Retinal pigment epithelial cell (primary cell): ENCODE measurements at regions not wholly inside any gene's neighbourhood (a gene's known extent, or its start where the extent isn't known, plus 50 kb on each side); places are given as distances from the start of the nearest gene placed in this dataset.

Experiments
- DNase-seq: peaks from one replicate; pipeline ENCODE4 v3.0.0-alpha.2; 2010; ENCODE audit warnings: low read depth
- H3K4me3 ChIP-seq: 2 replicates; pipeline ENCODE4 v1.5.1; 2011; ENCODE audit warnings: mild to moderate bottlenecking, low read length, control low read depth, moderate library complexity
- CTCF ChIP-seq: conservative IDR thresholded peaks from 2 replicates; pipeline ENCODE4 v1.5.1; 2011; ENCODE audit warnings: low read depth, low read length, control low read depth, inconsistent platforms

DNA sequence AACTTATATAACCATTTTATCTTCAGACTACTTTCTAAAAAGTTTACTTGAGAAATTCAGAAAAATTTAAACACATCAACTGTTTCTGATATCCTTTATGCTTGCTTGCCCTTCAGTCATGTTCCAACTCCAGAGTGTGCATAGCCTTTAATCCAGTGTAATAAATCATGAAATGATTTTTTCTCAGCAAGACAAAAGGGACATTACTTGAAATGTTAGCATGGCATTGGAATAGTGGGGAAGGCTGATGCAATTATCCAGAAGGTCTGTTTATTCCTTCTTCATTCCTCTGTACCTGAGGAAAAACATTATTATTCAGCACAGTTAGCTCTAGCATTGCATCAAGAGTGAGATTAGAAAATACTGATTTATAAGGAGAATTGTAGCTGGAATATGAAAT is 209.9 kb downstream of the SLC7A11 start:
- no peak overlapping the region for H3K4me3 ChIP-seq
- DNase-seq, result no peak
- no peak for TF ChIP-seq CTCF

DNA sequence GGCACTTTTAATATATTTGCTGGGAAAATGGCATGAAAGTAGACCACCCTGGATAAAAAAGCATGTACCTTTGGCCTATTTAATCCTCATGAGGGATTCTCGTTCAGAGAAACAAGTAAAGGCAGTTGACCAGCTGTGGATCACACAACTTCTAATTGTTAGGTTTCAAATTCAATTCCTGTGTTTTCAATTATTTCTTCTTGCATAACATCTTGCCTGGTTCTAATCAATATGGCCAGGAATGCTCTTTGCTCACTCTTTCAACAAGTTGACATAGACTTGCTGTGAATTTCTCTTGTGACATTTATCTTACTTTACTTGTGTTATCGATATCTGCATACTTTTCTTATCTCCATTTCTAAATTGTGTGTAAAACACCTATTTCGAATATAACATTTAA is 211.8 kb downstream of the SLC7A11 start:
- H3K4me3 ChIP-seq, result no peak overlapping the region
- no peak for DNase-seq

GRCh38 chr4:138028923-138029322 is 213.2 kb downstream of the SLC7A11 start:
- no peak for TF ChIP-seq CTCF
- DNase-seq, result no peak
- H3K4me3 ChIP-seq, result no peak overlapping the region

More for the DNA sequence above, 211.8 kb downstream of the SLC7A11 start:
- no peak for TF ChIP-seq CTCF

DNA sequence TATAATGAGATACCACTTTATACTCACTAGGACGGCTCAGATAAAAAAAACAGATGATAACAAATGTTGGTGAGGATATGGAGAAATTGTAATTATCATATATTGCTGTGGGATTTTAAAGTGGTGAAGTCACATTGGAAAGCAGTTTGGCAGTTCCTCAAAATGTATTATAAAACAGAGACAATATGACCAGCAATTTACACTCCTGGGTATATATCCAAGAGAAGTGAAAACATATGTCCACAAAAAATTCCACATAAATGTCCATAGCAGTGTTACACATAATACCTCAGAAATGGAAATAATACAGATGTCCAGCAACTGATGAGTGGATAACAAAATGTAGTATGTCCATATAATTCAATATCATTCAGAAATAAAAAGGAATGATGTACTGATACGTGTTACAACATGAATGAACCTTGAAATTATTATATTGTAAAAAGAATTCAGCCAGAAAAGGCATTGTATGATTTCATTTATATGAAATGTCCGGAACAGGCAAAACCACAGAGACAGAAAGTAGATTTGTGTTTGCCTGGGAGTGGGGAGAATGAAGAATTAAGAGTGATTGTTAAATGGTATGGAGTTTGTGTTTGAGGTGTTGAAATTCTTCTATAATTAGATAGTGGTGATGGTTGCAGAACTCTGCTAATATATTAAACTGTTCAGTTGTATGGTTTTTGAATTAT is 220.9 kb downstream of the SLC7A11 start:
- no peak for DNase-seq
- H3K4me3 ChIP-seq, result no peak overlapping the region
- TF ChIP-seq CTCF, result no peak

GRCh38 chr4:138014590-138015288 is 227.4 kb downstream of the SLC7A11 start:
- TF ChIP-seq CTCF, result no peak
- H3K4me3 ChIP-seq, result no peak overlapping the region

DNA sequence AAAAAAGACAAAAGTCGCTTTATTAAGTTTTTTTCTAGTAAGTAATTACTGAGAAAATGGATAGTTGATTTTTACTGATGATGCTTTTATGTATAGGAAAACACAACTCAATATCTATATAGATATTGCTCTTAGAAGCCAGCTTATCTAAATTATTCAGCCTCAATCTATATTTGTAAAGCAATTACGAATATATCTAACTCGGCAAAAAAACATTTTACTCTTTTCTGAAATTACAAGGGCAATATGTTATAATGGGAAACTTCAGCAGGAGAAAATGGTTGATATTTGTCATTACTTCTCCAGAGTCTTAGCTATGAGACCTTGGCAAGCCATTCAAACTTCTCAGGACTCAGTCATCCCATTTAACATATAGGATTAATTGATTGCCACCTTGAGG is 228.5 kb downstream of the SLC7A11 start:
- TF ChIP-seq CTCF, result no peak
- H3K4me3 ChIP-seq, result no peak overlapping the region
- DNase-seq, result no peak

More at GRCh38 chr4:138014590-138015288, 227.4 kb downstream of the SLC7A11 start:
- DNase-seq, result no peak

DNA sequence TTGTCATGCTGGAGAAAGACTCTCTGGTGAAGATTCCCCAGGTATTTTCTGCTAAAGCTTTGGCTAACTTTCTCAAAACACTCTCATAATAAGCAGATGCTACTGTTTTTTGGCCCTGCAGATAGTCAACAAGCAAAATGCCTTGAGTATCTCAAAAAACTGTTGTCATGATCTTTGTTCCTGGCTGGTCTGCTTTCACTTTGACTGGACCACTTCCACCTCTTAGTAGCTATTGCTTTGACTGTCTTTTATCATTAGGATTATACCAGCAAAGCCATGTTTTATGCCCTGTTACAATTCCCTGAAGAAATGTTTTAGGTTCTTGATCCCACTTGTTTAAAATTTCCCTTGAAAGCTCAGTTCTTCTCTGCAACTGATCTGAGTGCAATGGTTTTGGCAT is 231.5 kb downstream of the SLC7A11 start:
- DNase-seq, result no peak
- TF ChIP-seq CTCF, result no peak
- no peak overlapping the region for H3K4me3 ChIP-seq
